SK-N-SH (cell line): ENCODE measurements at regions not wholly inside any gene's neighbourhood (a gene's known extent, or its start where the extent isn't known, plus 50 kb on each side); places are given as distances from the start of the nearest gene placed in this dataset.

Source experiments
- CTCF ChIP-seq: fragments of 200-600 bp; sonication (generic); IDR thresholded peaks from 2 replicates; pipeline ENCODE4 v1.6.1; 2017; ENCODE audit warnings: antibody characterized with exemption, mild to moderate bottlenecking, moderate library complexity
- JUND ChIP-seq: IDR thresholded peaks from 2 replicates; pipeline ENCODE4 v1.4.0; 2012
- MAX ChIP-seq: IDR thresholded peaks from 2 replicates; pipeline ENCODE4 v1.4.0; 2012; ENCODE audit warnings: low read depth
- NFIC ChIP-seq: IDR thresholded peaks from 2 replicates; pipeline ENCODE4 v1.4.0; 2012; ENCODE audit warnings: borderline replicate concordance
- PBX3 ChIP-seq: IDR thresholded peaks from 2 replicates; pipeline ENCODE4; 2012
- TEAD4 ChIP-seq: IDR thresholded peaks from 2 replicates; pipeline ENCODE4 v1.4.0; 2012; ENCODE audit warnings: mild to moderate bottlenecking, borderline replicate concordance; ENCODE audit not compliant: insufficient read depth

GRCh38 chr18:14978962-14979535, 231.1 kb downstream of the ANKRD30B start:
- TF ChIP-seq TEAD4 (no peak), PBX3 (no peak), MAX (no peak), JUND (no peak), CTCF (peak; percentile 79), NFIC (no peak)
